ENCODE measurements at regions not wholly inside any gene's neighbourhood (a gene's known extent, or its start where the extent isn't known, plus 50 kb on each side); places are given as distances from the start of the nearest gene placed in this dataset.

GRCh38 chrX:33686105-33686504 lies 446.0 kb downstream of the FAM47A start:
- TF ChIP-seq, protein P1, sequence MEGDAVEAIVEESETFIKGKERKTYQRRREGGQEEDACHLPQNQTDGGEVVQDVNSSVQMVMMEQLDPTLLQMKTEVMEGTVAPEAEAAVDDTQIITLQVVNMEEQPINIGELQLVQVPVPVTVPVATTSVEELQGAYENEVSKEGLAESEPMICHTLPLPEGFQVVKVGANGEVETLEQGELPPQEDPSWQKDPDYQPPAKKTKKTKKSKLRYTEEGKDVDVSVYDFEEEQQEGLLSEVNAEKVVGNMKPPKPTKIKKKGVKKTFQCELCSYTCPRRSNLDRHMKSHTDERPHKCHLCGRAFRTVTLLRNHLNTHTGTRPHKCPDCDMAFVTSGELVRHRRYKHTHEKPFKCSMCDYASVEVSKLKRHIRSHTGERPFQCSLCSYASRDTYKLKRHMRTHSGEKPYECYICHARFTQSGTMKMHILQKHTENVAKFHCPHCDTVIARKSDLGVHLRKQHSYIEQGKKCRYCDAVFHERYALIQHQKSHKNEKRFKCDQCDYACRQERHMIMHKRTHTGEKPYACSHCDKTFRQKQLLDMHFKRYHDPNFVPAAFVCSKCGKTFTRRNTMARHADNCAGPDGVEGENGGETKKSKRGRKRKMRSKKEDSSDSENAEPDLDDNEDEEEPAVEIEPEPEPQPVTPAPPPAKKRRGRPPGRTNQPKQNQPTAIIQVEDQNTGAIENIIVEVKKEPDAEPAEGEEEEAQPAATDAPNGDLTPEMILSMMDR (IDR thresholded peaks at IDR 0.05; ENCODE audit: poor library complexity) = no peak
- TF ChIP-seq EZH2 (IDR thresholded peaks at IDR 0.05; ENCODE audit: borderline replicate concordance) = no peak
